PC-9 (cell line): ENCODE measurements at regions not wholly inside any gene's neighbourhood (a gene's known extent, or its start where the extent isn't known, plus 50 kb on each side); places are given as distances from the start of the nearest gene placed in this dataset.

ENCODE experiments used
- BruUV-seq: library from RNA; stranded (reverse); fragments of 400-500 nt; replicated peaks from 2 replicates; lab custom pipeline; 2021; lab: Mats Ljungman, UMichigan
- CTCF ChIA-PET: fragments of 300-600 bp; sonication (Branson Sonifier 250); formaldehyde crosslinking; loops from one replicate; lab custom pipeline; 2022; ENCODE audit warnings: antibody characterized with exemption; lab: Charles Lee
- POLR2A ChIA-PET: fragments of 300-600 bp; sonication (Branson Sonifier 250); formaldehyde crosslinking; loops from one replicate; lab custom pipeline; 2022; ENCODE audit warnings: antibody characterized with exemption; ENCODE audit not compliant: unreplicated experiment; lab: Charles Lee
- DNase-seq, 2 experiments: peaks; one replicate each; pipeline versions ENCODE4 v3.0.0 to v3.0.0-alpha.2; 2015 to 2022; ENCODE audit warnings: mixed read lengths in 1 of 2
- H2AFZ ChIP-seq: fragments of 200-600 bp; sonication (generic); 2 replicates; pipeline ENCODE4 v1.8.1; 2017; ENCODE audit warnings: antibody characterized with exemption
- H3F3A ChIP-seq: fragments of 200-600 bp; sonication (generic); 2 replicates; pipeline ENCODE4 v1.8.1; 2017; ENCODE audit warnings: antibody characterized with exemption, mild to moderate bottlenecking, low read depth; ENCODE audit not compliant: insufficient read depth
- H3K27ac ChIP-seq: fragments of 200-600 bp; sonication (generic); 2 replicates; pipeline ENCODE4 v1.6.1; 2016; ENCODE audit warnings: mixed run types
- H3K27me3 ChIP-seq: fragments of 200-600 bp; sonication (generic); 2 replicates; pipeline ENCODE4 v1.6.1; 2016; ENCODE audit warnings: low read depth, mixed run types; ENCODE audit not compliant: insufficient read depth
- H3K36me3 ChIP-seq: fragments of 200-600 bp; sonication (generic); 2 replicates; pipeline ENCODE4 v1.6.1; 2016; ENCODE audit warnings: low read depth, mixed run types
- H3K4me1 ChIP-seq: fragments of 200-600 bp; sonication (generic); replicated peaks from 2 replicates; pipeline ENCODE4 v1.6.1; 2016; ENCODE audit warnings: mixed run types; ENCODE audit not compliant: insufficient read depth
- H3K4me2 ChIP-seq: fragments of 200-600 bp; sonication (generic); 2 replicates; pipeline ENCODE4 v1.6.1; 2017; ENCODE audit warnings: mixed run types
- H3K4me3 ChIP-seq: fragments of 200-600 bp; sonication (generic); 2 replicates; pipeline ENCODE4 v1.6.1; 2016; ENCODE audit warnings: mixed run types
- H3K79me2 ChIP-seq: fragments of 200-600 bp; sonication (generic); 2 replicates; pipeline ENCODE4 v1.6.1; 2017; ENCODE audit warnings: low read depth, mixed run types
- H3K9me2 ChIP-seq: fragments of 200-600 bp; sonication (generic); 2 replicates; pipeline ENCODE4 v1.8.1; 2017; ENCODE audit warnings: mild to moderate bottlenecking; ENCODE audit not compliant: insufficient read depth
- H3K9me3 ChIP-seq: fragments of 200-600 bp; sonication (generic); 2 replicates; pipeline ENCODE4 v1.8.1; 2016; ENCODE audit warnings: low read depth; ENCODE audit not compliant: insufficient read depth
- H4K20me1 ChIP-seq: fragments of 200-600 bp; sonication (generic); 2 replicates; pipeline ENCODE4 v1.8.1; 2017; ENCODE audit not compliant: insufficient read depth
- EZH2 ChIP-seq: fragments of 200-600 bp; sonication (generic); IDR thresholded peaks from 2 replicates; pipeline ENCODE4 v1.8.0; 2017; ENCODE audit warnings: antibody characterized with exemption, low read depth
- intact Hi-C: fragments of 100-400 bp; cut with micrococcal nuclease; formaldehyde crosslinking; loops from one replicate; pipeline ENCODE4 v1.10.0; 2022; ENCODE audit not compliant: unreplicated experiment
- TF ChIP-seq, protein P1 (sequence below): fragments of 200-600 bp; sonication (generic); conservative IDR thresholded peaks from 2 replicates; pipeline ENCODE4 v1.6.1; 2017; ENCODE audit warnings: mixed run types, antibody characterized with exemption, mild to moderate bottlenecking, moderate library complexity

DNA sequence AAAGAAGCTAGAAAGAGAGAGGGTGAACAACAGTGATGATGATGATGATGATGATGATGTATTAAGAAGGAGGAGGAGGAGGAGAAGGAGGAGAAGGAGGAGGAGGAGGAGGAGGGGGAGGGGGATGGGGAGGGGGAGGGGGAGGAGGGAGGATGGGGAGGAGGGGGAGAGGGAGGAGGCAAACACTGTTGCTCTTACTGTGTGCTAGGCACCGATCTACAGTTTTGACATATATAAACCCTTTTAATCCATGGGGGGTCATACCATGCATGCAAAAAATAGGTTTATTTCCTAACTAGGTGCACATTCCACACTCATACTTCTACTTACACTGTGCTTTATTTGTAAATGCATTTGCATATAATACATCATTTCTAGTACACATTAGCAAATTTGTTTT lies 482.8 kb upstream of the FAM241A start:
- Histone ChIP-seq H3K79me2 (no peaks in the 10 kb centered on the region), H4K20me1 (peaks cover 3% of the 10 kb centered on the region; the same call in 1 of the 2 replicates), H3K9me3 (no peaks in the 10 kb centered on the region), H3K27me3 (no peaks in the 10 kb centered on the region), H3K4me1 (no peaks in the 10 kb centered on the region), H3K27ac (no peak overlapping the region), H3K9me2 (no peaks in the 10 kb centered on the region), H3K36me3 (no peaks in the 10 kb centered on the region), H2AFZ (no peak overlapping the region), H3K4me2 (no peak overlapping the region), H3K4me3 (no peak overlapping the region), H3F3A (no peaks in the 10 kb centered on the region)
- ChIA-PET POLR2A (no interaction called here), CTCF (no interaction called here)
- DNase-seq = no peak
- intact Hi-C loops = no loop called here
- no peak for TF ChIP-seq EZH2
- TF ChIP-seq, protein P1, sequence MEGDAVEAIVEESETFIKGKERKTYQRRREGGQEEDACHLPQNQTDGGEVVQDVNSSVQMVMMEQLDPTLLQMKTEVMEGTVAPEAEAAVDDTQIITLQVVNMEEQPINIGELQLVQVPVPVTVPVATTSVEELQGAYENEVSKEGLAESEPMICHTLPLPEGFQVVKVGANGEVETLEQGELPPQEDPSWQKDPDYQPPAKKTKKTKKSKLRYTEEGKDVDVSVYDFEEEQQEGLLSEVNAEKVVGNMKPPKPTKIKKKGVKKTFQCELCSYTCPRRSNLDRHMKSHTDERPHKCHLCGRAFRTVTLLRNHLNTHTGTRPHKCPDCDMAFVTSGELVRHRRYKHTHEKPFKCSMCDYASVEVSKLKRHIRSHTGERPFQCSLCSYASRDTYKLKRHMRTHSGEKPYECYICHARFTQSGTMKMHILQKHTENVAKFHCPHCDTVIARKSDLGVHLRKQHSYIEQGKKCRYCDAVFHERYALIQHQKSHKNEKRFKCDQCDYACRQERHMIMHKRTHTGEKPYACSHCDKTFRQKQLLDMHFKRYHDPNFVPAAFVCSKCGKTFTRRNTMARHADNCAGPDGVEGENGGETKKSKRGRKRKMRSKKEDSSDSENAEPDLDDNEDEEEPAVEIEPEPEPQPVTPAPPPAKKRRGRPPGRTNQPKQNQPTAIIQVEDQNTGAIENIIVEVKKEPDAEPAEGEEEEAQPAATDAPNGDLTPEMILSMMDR = no peak
- no TSS peak for BruUV-seq

DNA sequence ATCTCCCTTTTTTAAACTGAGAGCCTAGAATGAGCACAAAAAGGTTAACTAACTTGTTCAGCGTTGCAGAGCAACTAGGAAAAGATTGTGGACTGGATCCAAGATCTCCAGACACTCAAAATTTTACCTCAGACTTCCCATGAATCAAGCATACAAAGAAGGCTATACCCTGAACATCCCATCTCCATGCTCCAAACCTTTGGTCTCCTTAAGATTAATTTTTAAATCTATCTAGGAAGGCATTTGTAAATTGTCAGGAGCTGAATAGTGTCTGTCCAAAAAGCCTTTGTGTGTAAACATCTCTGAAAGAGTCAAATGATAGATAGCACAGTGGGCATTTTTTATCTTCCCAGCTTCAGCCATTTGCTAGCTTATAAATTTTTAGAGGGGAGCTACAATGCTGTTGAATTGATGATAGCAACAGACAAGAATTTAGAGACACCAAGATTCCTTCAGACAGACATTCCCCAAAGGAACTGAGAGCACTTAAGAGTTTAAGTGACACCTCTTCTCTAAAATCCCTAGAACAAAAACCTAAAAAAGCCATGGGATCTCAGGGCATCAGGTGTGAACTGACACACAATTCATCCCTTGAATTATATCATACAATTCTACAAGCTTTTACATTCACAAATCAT lies 480.8 kb upstream of the FAM241A start:
- no peaks in the 10 kb centered on the region for H3F3A ChIP-seq
- no peaks in the 10 kb centered on the region for H3K9me3 ChIP-seq
- H3K4me2 ChIP-seq = no peak overlapping the region
- no peak for TF ChIP-seq EZH2
- TF ChIP-seq, protein P1 = no peak
- POLR2A ChIA-PET = no interaction called here
- BruUV-seq = no TSS peak
- H3K79me2 ChIP-seq = no peaks in the 10 kb centered on the region
- H3K9me2 ChIP-seq = no peaks in the 10 kb centered on the region
- 0 out of 2 replicates have a peak, but pooled peaks cover 6% of the 10 kb centered on the region for H4K20me1 ChIP-seq
- no peak overlapping the region for H3K4me3 ChIP-seq
- H3K27ac ChIP-seq = no peak overlapping the region
- no peak overlapping the region for H2AFZ ChIP-seq
- CTCF ChIA-PET = no interaction called here
- H3K36me3 ChIP-seq = no peaks in the 10 kb centered on the region
- no peaks in the 10 kb centered on the region for H3K4me1 ChIP-seq
- H3K27me3 ChIP-seq = no peaks in the 10 kb centered on the region
- DNase-seq = no peak
- intact Hi-C loops = no loop called here

DNA sequence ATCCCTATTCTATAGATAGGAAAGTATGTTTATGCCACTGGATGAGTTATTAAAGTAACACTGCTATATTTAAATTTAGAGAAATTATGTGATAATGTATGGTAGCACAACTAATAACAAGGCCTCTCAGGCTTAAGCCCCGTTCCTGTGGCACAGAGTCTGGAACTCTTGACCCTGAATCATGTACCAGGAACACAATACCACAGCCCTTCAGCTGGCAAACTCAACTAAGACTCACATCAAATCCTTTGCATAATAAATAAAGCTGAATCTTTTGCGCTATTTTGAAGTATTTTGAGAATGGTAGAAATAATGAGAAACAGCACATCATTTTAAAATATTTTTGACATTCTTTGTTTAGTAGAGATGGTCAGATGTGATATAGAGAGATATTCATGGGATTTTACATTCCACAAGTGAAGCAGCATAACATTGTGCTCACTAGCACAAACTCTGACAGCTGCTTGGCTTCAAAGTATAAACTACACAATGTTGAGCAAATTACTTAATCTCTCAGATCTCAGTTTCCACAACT lies 478.4 kb upstream of the FAM241A start:
- POLR2A ChIA-PET = no interaction called here
- no TSS peak for BruUV-seq

More for the DNA sequence above, 478.4 kb upstream of the FAM241A start:
- TF ChIP-seq, protein P1 = no peak
- no peak for TF ChIP-seq EZH2
- CTCF ChIA-PET = no interaction called here
- H3K4me3 ChIP-seq = no peak overlapping the region
- H2AFZ ChIP-seq = no peak overlapping the region
- no peak overlapping the region for H3K4me2 ChIP-seq
- H3K79me2 ChIP-seq = no peaks in the 10 kb centered on the region
- no peaks in the 10 kb centered on the region for H3K27me3 ChIP-seq
- H3K4me1 ChIP-seq = no peaks in the 10 kb centered on the region
- H3K9me3 ChIP-seq = no peaks in the 10 kb centered on the region
- H3F3A ChIP-seq = no peaks in the 10 kb centered on the region
- 0 out of 2 replicates have a peak, but pooled peaks cover 6% of the 10 kb centered on the region for H4K20me1 ChIP-seq
- no peaks in the 10 kb centered on the region for H3K36me3 ChIP-seq
- intact Hi-C loops = no loop called here
- H3K27ac ChIP-seq = no peak overlapping the region
- no peaks in the 10 kb centered on the region for H3K9me2 ChIP-seq
- DNase-seq = no peak
